Epithelial cell of proximal tubule (primary cell): ENCODE measurements at regions not wholly inside any gene's neighbourhood (a gene's known extent, or its start where the extent isn't known, plus 50 kb on each side); places are given as distances from the start of the nearest gene placed in this dataset.

Experiments
- DNase-seq: peaks from one replicate; pipeline ENCODE4 v3.0.0-alpha.2; 2011; ENCODE audit warnings: low read depth
- H3K4me3 ChIP-seq: 2 replicates; pipeline ENCODE4 v1.5.1; 2011; ENCODE audit warnings: low read depth, mild to moderate bottlenecking, low read length
- CTCF ChIP-seq: conservative IDR thresholded peaks from 2 replicates; pipeline ENCODE4 v1.5.1; 2012; ENCODE audit warnings: low read depth, mild to moderate bottlenecking, low read length

DNA sequence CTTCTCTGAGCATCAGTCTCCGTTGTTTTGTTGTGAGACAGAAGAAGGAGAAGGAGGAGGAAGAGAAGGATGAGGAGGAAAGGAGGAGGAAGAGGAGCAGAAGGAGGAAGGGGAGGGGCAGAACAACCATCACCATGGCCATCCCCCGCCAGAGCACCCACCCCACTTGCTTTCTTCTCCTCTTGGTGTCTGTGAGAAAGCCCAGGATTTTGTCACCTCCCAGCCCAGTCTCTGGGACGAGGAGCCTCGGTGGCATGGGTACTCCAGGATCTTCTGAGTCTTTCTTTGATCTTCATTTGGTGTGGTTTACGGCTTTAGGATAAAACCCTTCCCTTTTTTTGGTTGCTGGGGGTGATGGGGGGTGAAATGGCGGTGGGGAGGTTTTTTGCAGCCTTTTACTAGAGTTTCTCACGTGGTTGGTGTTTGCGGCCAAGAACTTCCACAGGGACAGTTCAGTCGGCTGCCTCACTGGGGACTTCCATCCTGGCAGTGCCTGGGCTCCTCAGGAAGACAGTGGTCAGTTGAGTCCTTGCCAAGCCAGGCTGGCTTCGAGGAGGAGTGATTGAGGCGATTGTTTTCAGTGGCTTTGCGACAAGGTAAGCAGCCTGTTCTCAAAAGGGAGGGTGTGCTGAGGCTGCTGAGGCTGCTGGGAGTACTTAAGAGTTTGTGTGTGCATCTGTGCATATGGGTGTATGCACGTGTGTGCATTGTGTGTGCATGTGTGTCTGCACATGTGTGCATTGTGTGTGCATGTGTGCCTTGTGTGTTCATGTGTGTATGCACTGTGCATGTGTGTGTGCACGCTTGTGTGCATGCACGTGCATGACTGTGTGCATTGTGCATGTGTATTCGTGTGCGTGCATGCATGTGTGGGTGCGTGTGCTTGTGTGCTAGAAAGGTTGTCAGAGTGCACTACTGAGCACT, 567.5 kb downstream of the TBC1D22A start:
- TF ChIP-seq CTCF: no peak
- no peak for DNase-seq
- no peak overlapping the region for H3K4me3 ChIP-seq

GRCh38 chr22:47328550-47329243, 566.2 kb downstream of the TBC1D22A start:
- TF ChIP-seq CTCF: no peak
- no peak for DNase-seq
- no peak overlapping the region for H3K4me3 ChIP-seq

DNA sequence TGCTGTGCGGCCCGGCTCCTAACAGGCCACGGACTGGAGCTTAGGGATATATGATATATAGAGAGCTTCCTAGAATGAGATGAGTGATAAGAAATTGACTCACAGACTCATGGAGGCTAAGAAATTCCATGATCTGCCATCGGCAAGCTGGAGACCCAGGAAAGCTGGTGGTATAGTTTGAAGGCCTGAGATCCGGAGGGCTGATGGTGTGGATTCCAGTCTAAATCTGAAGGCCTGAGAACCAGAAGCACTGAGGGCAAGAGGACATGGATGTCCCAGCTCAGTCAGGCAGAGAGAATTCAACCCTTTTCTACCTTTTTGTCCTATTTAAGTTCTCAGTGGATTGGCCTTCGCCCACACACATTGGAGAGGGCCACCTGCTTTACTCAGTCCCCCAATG, 564.8 kb downstream of the TBC1D22A start:
- no peak for TF ChIP-seq CTCF
- H3K4me3 ChIP-seq: no peak overlapping the region
- DNase-seq: no peak

DNA sequence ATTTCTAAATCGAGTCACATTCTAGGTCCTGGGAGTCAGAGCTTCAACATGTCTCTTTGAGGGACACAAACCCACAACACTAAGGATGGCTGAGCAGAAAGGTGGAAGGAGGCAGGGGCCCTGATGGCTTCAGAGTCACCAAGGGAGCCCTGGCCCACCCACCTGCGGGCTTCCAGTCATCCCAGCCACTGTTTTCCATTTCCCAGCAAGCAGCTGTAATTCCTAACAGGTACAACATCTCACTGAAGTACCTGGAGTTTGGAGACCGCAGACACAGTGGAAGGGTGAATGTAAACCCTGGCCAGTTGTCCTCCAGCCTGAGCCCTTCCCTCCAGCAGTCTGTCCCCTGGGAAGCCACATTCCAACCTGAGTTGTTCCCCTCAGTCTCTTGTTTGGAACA, 562.8 kb downstream of the TBC1D22A start:
- no peak for TF ChIP-seq CTCF
- no peak overlapping the region for H3K4me3 ChIP-seq
- DNase-seq: no peak

DNA sequence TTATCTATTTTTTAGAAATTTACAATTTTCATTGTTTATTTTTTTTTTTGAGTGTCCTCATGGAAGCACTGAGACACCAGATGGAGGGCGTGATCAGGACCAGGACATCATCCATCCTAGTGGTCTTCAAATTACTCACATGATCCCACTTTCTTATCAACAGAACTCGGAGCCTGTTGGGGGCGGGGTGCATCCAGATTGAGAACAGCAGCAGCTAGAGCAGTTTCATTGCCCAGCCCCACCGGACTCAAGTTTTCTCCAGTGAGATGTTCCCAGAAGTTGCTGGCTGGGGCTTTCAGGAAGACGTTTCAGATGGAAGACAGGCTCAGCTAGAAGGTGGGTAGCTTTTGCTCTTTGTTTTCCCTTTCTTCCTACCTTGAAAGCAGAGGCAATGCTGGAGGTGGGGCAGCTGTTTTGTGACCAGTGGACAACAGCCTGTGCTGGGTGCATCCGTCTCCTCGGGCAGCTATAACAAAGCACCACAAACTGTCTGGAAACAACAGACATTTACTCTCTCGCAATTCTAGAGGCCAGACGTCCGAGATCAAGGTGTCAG, 562.1 kb downstream of the TBC1D22A start:
- no peak for DNase-seq
- TF ChIP-seq CTCF: no peak
- no peak overlapping the region for H3K4me3 ChIP-seq

- no peak for TF ChIP-seq CTCF
- H3K4me3 ChIP-seq: no peak overlapping the region
- DNase-seq: no peak
Measured at GRCh38 chr22:47323518-47323917, 561.1 kb downstream of the TBC1D22A start.
